GM23338 (cell line): ENCODE measurements at regions not wholly inside any gene's neighbourhood (a gene's known extent, or its start where the extent isn't known, plus 50 kb on each side); places are given as distances from the start of the nearest gene placed in this dataset.

Experiments
- ATAC-seq: fragments of 200-7000 bp; cut with Tn5 transposase; 3 replicates; pipeline ENCODE4 v1.9.1; 2020
- DNase-seq: peaks from one replicate; pipeline ENCODE4 v3.0.0-alpha.2; 2015; ENCODE audit warnings: low spot score
- H2AFZ ChIP-seq: fragments of 200-600 bp; sonication (generic); 2 replicates; pipeline ENCODE4 v1.8.0; 2016; ENCODE audit warnings: antibody characterized with exemption, mild to moderate bottlenecking, moderate library complexity
- H3F3A ChIP-seq: fragments of 200-600 bp; sonication (generic); replicated peaks from 2 replicates; pipeline ENCODE4 v1.8.0; 2017; ENCODE audit warnings: antibody characterized with exemption, mixed run types, low read depth
- H3K27ac ChIP-seq: fragments of 200-600 bp; sonication (generic); 2 replicates; pipeline ENCODE4 v1.6.1; 2016; ENCODE audit warnings: low read depth
- H3K27me3 ChIP-seq: fragments of 200-600 bp; sonication (generic); 2 replicates; pipeline ENCODE4 v1.8.0; 2016; ENCODE audit warnings: mild to moderate bottlenecking, mixed run types, moderate library complexity; ENCODE audit not compliant: insufficient read depth
- H3K36me3 ChIP-seq: fragments of 200-600 bp; sonication (generic); 2 replicates; pipeline ENCODE4 v1.8.0; 2016; ENCODE audit warnings: mild to moderate bottlenecking; ENCODE audit not compliant: insufficient read depth
- H3K4me1 ChIP-seq: fragments of 200-600 bp; sonication (generic); 2 replicates; pipeline ENCODE4 v1.8.0; 2016; ENCODE audit warnings: mild to moderate bottlenecking, moderate library complexity; ENCODE audit not compliant: insufficient read depth
- H3K4me2 ChIP-seq: fragments of 200-600 bp; sonication (generic); 2 replicates; pipeline ENCODE4 v1.7.1; 2017; ENCODE audit warnings: mixed run types
- H3K4me3 ChIP-seq: fragments of 200-600 bp; sonication (generic); 2 replicates; pipeline ENCODE4 v1.6.1; 2016; ENCODE audit warnings: mixed run types
- H3K79me2 ChIP-seq: fragments of 200-600 bp; sonication (generic); replicated peaks from 2 replicates; pipeline ENCODE4 v1.8.0; 2017; ENCODE audit warnings: mild to moderate bottlenecking; ENCODE audit not compliant: insufficient read depth
- H3K9me2 ChIP-seq: fragments of 200-600 bp; sonication (generic); 2 replicates; pipeline ENCODE4 v1.8.0; 2017; ENCODE audit not compliant: insufficient read depth
- H4K20me1 ChIP-seq: fragments of 200-600 bp; sonication (generic); replicated peaks from 2 replicates; pipeline ENCODE4 v1.8.0; 2017; ENCODE audit warnings: mild to moderate bottlenecking; ENCODE audit not compliant: insufficient read depth
- H3K27ac Mint-ChIP-seq: 2 replicates; pipeline ENCODE4 v1.8.0; 2020; ENCODE audit warnings: inconsistent platforms, mild to moderate bottlenecking, moderate library complexity, mixed read lengths
- H3K27me3 Mint-ChIP-seq: 3 replicates; pipeline ENCODE4 v1.8.0; 2022; ENCODE audit warnings: low read depth, mild to moderate bottlenecking, moderate library complexity, mixed read lengths, inconsistent platforms; ENCODE audit not compliant: insufficient read depth, poor library complexity
- H3K36me3 Mint-ChIP-seq: 3 replicates; pipeline ENCODE4 v1.8.0; 2021; ENCODE audit warnings: low read depth, mild to moderate bottlenecking, inconsistent platforms, moderate library complexity, mixed read lengths
- H3K4me1 Mint-ChIP-seq: 3 replicates; pipeline ENCODE4 v1.8.0; 2020; ENCODE audit warnings: mild to moderate bottlenecking, inconsistent platforms, mixed read lengths
- H3K4me3 Mint-ChIP-seq: 3 replicates; pipeline ENCODE4 v1.8.0; 2021; ENCODE audit warnings: moderate library complexity, mild to moderate bottlenecking, inconsistent platforms, mixed read lengths
- H3K9me3 Mint-ChIP-seq: 3 replicates; pipeline ENCODE4 v1.8.0; 2020; ENCODE audit warnings: moderate library complexity, mild to moderate bottlenecking, inconsistent platforms, mixed read lengths
- CREB1 ChIP-seq: fragments of 250-450 bp; sonication (Bioruptor Pico); IDR thresholded peaks from 2 replicates; pipeline ENCODE4 v1.5.0; 2020; ENCODE audit warnings: low read depth, mild to moderate bottlenecking, moderate library complexity
- CTCF ChIP-seq, 2 experiments: fragments of 200-600 bp in 1 of 2; sonication (generic) in 1 of 2; conservative IDR thresholded peaks; 2 replicates each; pipeline versions ENCODE4 v1.5.1 to v1.6.1; 2016 to 2017; ENCODE audit warnings: antibody characterized with exemption in 2 of 2, low read depth in 2 of 2, mild to moderate bottlenecking in 2 of 2, moderate library complexity in 1 of 2
- ETS1 ChIP-seq: IDR thresholded peaks from 2 replicates; pipeline ENCODE4 v1.6.1; 2016; ENCODE audit warnings: antibody characterized with exemption
- EZH2 ChIP-seq: fragments of 200-600 bp; sonication (generic); IDR thresholded peaks from one replicate; pipeline ENCODE4 v1.8.0; 2017; ENCODE audit warnings: antibody characterized with exemption, mild to moderate bottlenecking, low read depth; ENCODE audit not compliant: unreplicated experiment
- EZH2phosphoT487 ChIP-seq: fragments of 200-600 bp; sonication (generic); IDR thresholded peaks from one replicate; pipeline ENCODE4 v1.8.1; 2018; ENCODE audit warnings: antibody characterized with exemption; ENCODE audit not compliant: unreplicated experiment
- JUNB ChIP-seq: IDR thresholded peaks from one replicate; pipeline ENCODE4 v1.6.1; 2016; ENCODE audit warnings: antibody characterized with exemption; ENCODE audit not compliant: unreplicated experiment
- NANOG ChIP-seq: IDR thresholded peaks from 2 replicates; pipeline ENCODE4 v1.6.1; 2016; ENCODE audit warnings: antibody characterized with exemption, borderline replicate concordance
- POLR2AphosphoS5 ChIP-seq: IDR thresholded peaks from 2 replicates; pipeline ENCODE4 v1.6.1; 2016; ENCODE audit warnings: antibody characterized with exemption, low read depth
- REST ChIP-seq: IDR thresholded peaks from one replicate; pipeline ENCODE4 v1.6.1; 2018; ENCODE audit warnings: antibody characterized with exemption; ENCODE audit not compliant: unreplicated experiment
- STAT1 ChIP-seq: IDR thresholded peaks from one replicate; pipeline ENCODE4 v1.6.1; 2016; ENCODE audit warnings: antibody characterized with exemption; ENCODE audit not compliant: unreplicated experiment
- ZNF114 ChIP-seq: fragments of 250-450 bp; sonication (Bioruptor Pico); IDR thresholded peaks from 2 replicates; pipeline ENCODE4 v1.5.0; 2020; ENCODE audit warnings: mild to moderate bottlenecking, moderate library complexity
- ZNF331 ChIP-seq: fragments of 250-450 bp; sonication (Bioruptor Pico); IDR thresholded peaks from 2 replicates; pipeline ENCODE4 v1.5.0; 2020; ENCODE audit warnings: low read depth, mild to moderate bottlenecking, moderate library complexity
- ZNF462 ChIP-seq: fragments of 250-450 bp; sonication (Bioruptor Pico); IDR thresholded peaks from 2 replicates; pipeline ENCODE4 v1.5.0; 2020; ENCODE audit warnings: mild to moderate bottlenecking, moderate library complexity

- DNase-seq: no peak
- TF ChIP-seq CTCF (conservative IDR thresholded peaks at IDR 0.05; ENCODE audit: low read depth in 2 of 2) (no peak), NANOG (no peak), CREB1 (no peak), STAT1 (no peak), POLR2AphosphoS5 (no peak), JUNB (no peak), ZNF114 (CRISPR knock-in tag) (no peak), REST (no peak), ZNF331 (CRISPR knock-in tag) (no peak), ETS1 (no peak), EZH2phosphoT487 (no peak), ZNF462 (CRISPR knock-in tag) (no peak), EZH2 (no peak)
- Histone ChIP-seq H3K9me2 (no peaks in the 10 kb centered on the region), H2AFZ (no peak overlapping the region), H3F3A (no peaks in the 10 kb centered on the region), H3K79me2 (no peaks in the 10 kb centered on the region), H3K27ac (no peak overlapping the region), H4K20me1 (no peaks in the 10 kb centered on the region), H3K4me2 (no peak overlapping the region), H3K4me1 (no peaks in the 10 kb centered on the region), H3K36me3 (no peaks in the 10 kb centered on the region), H3K4me3 (no peak overlapping the region), H3K27me3 (no peaks in the 10 kb centered on the region)
- Mint-ChIP-seq H3K4me3 (no peak overlapping the region), H3K27ac (no peak overlapping the region), H3K4me1 (no peaks in the 10 kb centered on the region), H3K36me3 (0 out of 3 replicates have a peak, but pooled peaks cover under 1% of the 10 kb centered on the region), H3K9me3 (peaks cover 11% of the 10 kb centered on the region; the same call in 2 of the 3 replicates), H3K27me3 (peaks cover 3% of the 10 kb centered on the region)
- no peak for ATAC-seq
Measured at GRCh38 chr5:67824852-67825251, 390.7 kb upstream of the PIK3R1 start.
